ENCODE measurements at regions not wholly inside any gene's neighbourhood (a gene's known extent, or its start where the extent isn't known, plus 50 kb on each side); places are given as distances from the start of the nearest gene placed in this dataset.

- TF ChIP-seq CTCF (IDR thresholded peaks at IDR 0.05; ENCODE audit: insufficient read depth, low read length, poor library complexity, severe bottlenecking) (no peak), EZH2phosphoT487 (conservative IDR thresholded peaks at IDR 0.05; ENCODE audit: low read length) (no peak)
Measured at GRCh38 chr15:91516866-91517265, 336.6 kb upstream of the SLCO3A1 start.

Data from SU-DHL-6 (cell line).